ENCODE measurements at regions not wholly inside any gene's neighbourhood (a gene's known extent, or its start where the extent isn't known, plus 50 kb on each side); places are given as distances from the start of the nearest gene placed in this dataset.
"Not testable (repeated sequence)": the region's sequence is repeated elsewhere in the genome, so short reads cannot be mapped to it uniquely, and the experiment has no call there.

GRCh38 chr2:53216805-53217204 is 550.8 kb upstream of the CHAC2 start:
- Histone ChIP-seq H3K4me3 (ENCODE audit: low read depth, low read length) (no peak overlapping the region), H3K4me1 (no peaks in the 10 kb centered on the region), H3K27me3 (no peaks in the 10 kb centered on the region), H3K9me3 (no peaks in the 10 kb centered on the region), H3K36me3 (no peaks in the 10 kb centered on the region)
- no peak for DNase-seq
- TF ChIP-seq CTCF (IDR thresholded peaks at IDR 0.05; ENCODE audit: low read depth, low read length), result no peak

- TF ChIP-seq CTCF (IDR thresholded peaks at IDR 0.05; ENCODE audit: low read depth, low read length), result no peak
- no peaks in the 10 kb centered on the region for H3K36me3 ChIP-seq
- H3K4me1 ChIP-seq, result no peaks in the 10 kb centered on the region
- H3K9me3 ChIP-seq, result no peaks in the 10 kb centered on the region
- no peak for DNase-seq
- H3K4me3 ChIP-seq (ENCODE audit: low read depth, low read length), result no peak overlapping the region
- H3K27me3 ChIP-seq, result no peaks in the 10 kb centered on the region
These were observed 555.0 kb upstream of the CHAC2 start for GRCh38 chr2:53212576-53212975.

DNA sequence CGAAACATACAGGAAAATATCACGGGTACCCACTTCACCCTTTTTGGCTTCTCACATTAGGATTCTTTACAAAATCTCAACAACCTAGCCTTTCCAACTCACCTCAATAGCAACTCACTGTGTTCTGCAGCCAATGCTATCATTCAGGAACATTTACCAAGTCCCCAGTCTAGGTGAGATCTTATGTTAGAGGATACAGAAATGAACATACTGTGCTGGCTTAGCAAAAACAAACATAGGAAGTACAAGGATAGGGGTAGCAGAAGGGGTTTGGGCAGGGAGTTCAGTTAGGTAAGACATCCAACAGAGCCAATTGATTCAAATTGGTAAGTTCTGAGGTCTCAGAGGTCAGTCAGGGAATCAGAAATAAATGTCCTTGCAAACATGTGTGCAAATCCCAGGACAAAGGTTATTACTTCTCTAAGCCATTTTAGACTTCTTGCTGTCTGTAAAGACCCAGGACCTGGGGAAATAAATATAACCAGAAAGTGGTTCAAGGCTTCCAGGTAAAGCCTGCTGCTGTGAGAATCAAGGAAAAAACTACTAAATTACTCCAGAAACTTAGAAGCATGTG is 556.3 kb upstream of the CHAC2 start:
- H3K9me3 ChIP-seq, result no peaks in the 10 kb centered on the region
- no peak for DNase-seq
- TF ChIP-seq CTCF (IDR thresholded peaks at IDR 0.05; ENCODE audit: low read depth, low read length), result no peak
- no peak overlapping the region for H3K4me3 ChIP-seq (ENCODE audit: low read depth, low read length)
- H3K4me1 ChIP-seq, result no peaks in the 10 kb centered on the region
- no peaks in the 10 kb centered on the region for H3K36me3 ChIP-seq
- H3K27me3 ChIP-seq, result no peaks in the 10 kb centered on the region

- no peak for DNase-seq
- TF ChIP-seq CTCF (IDR thresholded peaks at IDR 0.05; ENCODE audit: low read depth, low read length), result peak; percentile 18; the same call in 1 of the 2 replicates
- no peaks in the 10 kb centered on the region for H3K27me3 ChIP-seq
These were observed 557.1 kb upstream of the CHAC2 start for GRCh38 chr2:53210538-53210937.

GRCh38 chr2:53209679-53210458 is 557.7 kb upstream of the CHAC2 start:
- Histone ChIP-seq H3K4me1 (no peaks in the 10 kb centered on the region), H3K27me3 (no peaks in the 10 kb centered on the region), H3K9me3 (no peaks in the 10 kb centered on the region), H3K4me3 (ENCODE audit: low read depth, low read length) (no peak overlapping the region), H3K36me3 (no peaks in the 10 kb centered on the region)
- no peak for TF ChIP-seq CTCF (IDR thresholded peaks at IDR 0.05; ENCODE audit: low read depth, low read length)
- no peak for DNase-seq

More at GRCh38 chr2:53210538-53210937, 557.1 kb upstream of the CHAC2 start:
- no peaks in the 10 kb centered on the region for H3K4me1 ChIP-seq
- H3K36me3 ChIP-seq, result no peaks in the 10 kb centered on the region
- no peak overlapping the region for H3K4me3 ChIP-seq (ENCODE audit: low read depth, low read length)
- no peaks in the 10 kb centered on the region for H3K9me3 ChIP-seq

GRCh38 chr2:53208815-53209214 is 558.8 kb upstream of the CHAC2 start:
- Histone ChIP-seq H3K27me3 (no peaks in the 10 kb centered on the region), H3K9me3 (no peaks in the 10 kb centered on the region), H3K36me3 (no peaks in the 10 kb centered on the region), H3K4me3 (ENCODE audit: low read depth, low read length) (no peak overlapping the region), H3K4me1 (no peaks in the 10 kb centered on the region)
- no peak for DNase-seq
- TF ChIP-seq CTCF (IDR thresholded peaks at IDR 0.05; ENCODE audit: low read depth, low read length), result no peak

DNA sequence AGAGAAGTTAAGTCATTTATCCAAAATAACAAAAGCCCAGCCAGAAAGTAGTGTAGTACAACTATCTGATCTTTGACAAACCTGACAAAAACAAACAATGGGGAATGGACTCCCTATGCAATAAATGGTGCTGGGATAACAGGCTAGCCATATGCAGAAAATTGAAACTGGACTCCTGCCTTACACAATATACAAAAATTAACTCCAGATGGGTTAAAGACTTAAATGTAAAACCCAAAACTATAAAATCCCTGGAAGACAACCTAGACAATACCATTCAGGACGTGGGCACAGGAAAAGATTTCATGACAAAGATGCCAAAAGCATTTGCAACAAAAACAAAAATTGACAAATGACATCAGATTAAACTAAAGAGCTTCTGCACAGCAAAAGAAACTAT is 561.4 kb upstream of the CHAC2 start:
- not testable (repeated sequence) for H3K9me3 ChIP-seq; H3K4me1 ChIP-seq; H3K27me3 ChIP-seq; H3K36me3 ChIP-seq; DNase-seq; H3K4me3 ChIP-seq (ENCODE audit: low read depth, low read length)

All from BE2C (cell line).